Activated CD4-positive, alpha-beta memory T cell treated with anti-CD3 and anti-CD28 coated beads for 36 hours (primary cell): ENCODE measurements at regions not wholly inside any gene's neighbourhood (a gene's known extent, or its start where the extent isn't known, plus 50 kb on each side); places are given as distances from the start of the nearest gene placed in this dataset.

Source experiments
- CTCF ChIA-PET: fragments of 350-600 bp; sonication (Branson Sonifier 250); formaldehyde crosslinking; loops from one replicate; lab custom pipeline; 2021; ENCODE audit warnings: antibody characterized with exemption, inconsistent platforms; lab: Charles Lee
- POLR2A ChIA-PET: fragments of 350-600 bp; sonication (Branson Sonifier 250); formaldehyde crosslinking; loops from one replicate; lab custom pipeline; 2021; ENCODE audit warnings: antibody characterized with exemption; lab: Charles Lee
- DNase-seq: peaks from one replicate; pipeline ENCODE4 v3.0.0-alpha.2; 2020
- H3K27ac Mint-ChIP-seq: one replicate; pipeline ENCODE4 v1.8.0; 2021; ENCODE audit warnings: mixed read lengths
- H3K27me3 Mint-ChIP-seq: one replicate; pipeline ENCODE4 v1.8.0; 2021; ENCODE audit warnings: mixed read lengths
- H3K36me3 Mint-ChIP-seq: one replicate; pipeline ENCODE4 v1.8.0; 2021; ENCODE audit warnings: mixed read lengths
- H3K4me1 Mint-ChIP-seq: one replicate; pipeline ENCODE4 v1.8.0; 2021; ENCODE audit warnings: low read depth, mixed read lengths
- H3K4me3 Mint-ChIP-seq: one replicate; pipeline ENCODE4 v1.8.0; 2021; ENCODE audit warnings: mild to moderate bottlenecking, mixed read lengths
- H3K9me3 Mint-ChIP-seq: one replicate; pipeline ENCODE4 v1.8.0; 2021; ENCODE audit warnings: mixed read lengths
- intact Hi-C: fragments of 100-400 bp; cut with micrococcal nuclease; formaldehyde crosslinking; loops from one replicate; pipeline ENCODE4 v1.15.1; 2023

- Mint-ChIP-seq H3K4me1 (peaks cover 8% of the 10 kb centered on the region), H3K36me3 (no peaks in the 10 kb centered on the region), H3K9me3 (no peaks in the 10 kb centered on the region), H3K27ac (no peak overlapping the region), H3K4me3 (no peak overlapping the region), H3K27me3 (no peaks in the 10 kb centered on the region)
- no peak for DNase-seq
- intact Hi-C loops: no loop called here
- CTCF ChIA-PET: no interaction called here
- POLR2A ChIA-PET: no interaction called here
Measured at GRCh38 chr14:98956661-98957060, 315.3 kb downstream of the BCL11B start.

- no peak for DNase-seq
- H3K9me3 Mint-ChIP-seq: no peaks in the 10 kb centered on the region
- intact Hi-C loops: no loop called here
- no peak overlapping the region for H3K4me3 Mint-ChIP-seq
- no peaks in the 10 kb centered on the region for H3K27me3 Mint-ChIP-seq
- ChIA-PET POLR2A (interaction anchor here (0.6 kb wide), 1 partner anchor 230 kb away, joined by 3 read pairs; no protein-coding TSS in a partner anchor), CTCF (no interaction called here)
- H3K4me1 Mint-ChIP-seq: peaks cover 4% of the 10 kb centered on the region
- no peak overlapping the region for H3K27ac Mint-ChIP-seq
- no peaks in the 10 kb centered on the region for H3K36me3 Mint-ChIP-seq
Measured at GRCh38 chr14:98957211-98958047, 314.6 kb downstream of the BCL11B start.

- no peak overlapping the region for H3K27ac Mint-ChIP-seq
- no peak overlapping the region for H3K4me3 Mint-ChIP-seq
- peaks cover 3% of the 10 kb centered on the region for H3K4me1 Mint-ChIP-seq
- H3K9me3 Mint-ChIP-seq: no peaks in the 10 kb centered on the region
- no peak for DNase-seq
- H3K36me3 Mint-ChIP-seq: no peaks in the 10 kb centered on the region
- CTCF ChIA-PET: no interaction called here
- POLR2A ChIA-PET: interaction anchor here (0.6 kb wide), 1 partner anchor 230 kb away, joined by 3 read pairs; no protein-coding TSS in a partner anchor
- intact Hi-C loops: no loop called here
- H3K27me3 Mint-ChIP-seq: no peaks in the 10 kb centered on the region
Measured at GRCh38 chr14:98958048-98958631, 313.9 kb downstream of the BCL11B start.

- Mint-ChIP-seq H3K9me3 (no peaks in the 10 kb centered on the region), H3K36me3 (no peaks in the 10 kb centered on the region), H3K4me1 (peaks cover 5% of the 10 kb centered on the region), H3K27ac (no peak overlapping the region), H3K4me3 (no peak overlapping the region), H3K27me3 (no peaks in the 10 kb centered on the region)
- intact Hi-C loops: no loop called here
- CTCF ChIA-PET: no interaction called here
- POLR2A ChIA-PET: no interaction called here
- no peak for DNase-seq
Measured at GRCh38 chr14:98958632-98959031, 313.4 kb downstream of the BCL11B start.

DNA sequence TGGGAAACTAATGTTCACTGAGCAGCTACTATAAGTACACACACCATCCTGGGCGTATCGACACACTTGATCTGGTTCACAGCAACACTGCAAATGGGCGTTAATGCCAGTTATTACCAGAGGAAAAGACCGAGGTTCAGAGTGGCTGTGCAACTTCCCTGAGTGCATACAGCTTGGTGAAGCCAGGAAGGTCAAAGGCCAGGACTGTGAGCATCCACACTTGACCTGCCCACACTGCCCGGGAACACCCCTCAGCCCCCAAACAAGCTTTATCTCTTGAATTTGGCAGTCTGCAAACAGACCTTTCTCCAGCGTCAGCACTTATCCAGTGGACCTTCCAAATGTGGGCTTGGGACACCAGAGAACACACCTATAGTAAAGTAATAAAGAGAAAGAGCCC, 312.6 kb downstream of the BCL11B start:
- H3K4me3 Mint-ChIP-seq: no peak overlapping the region
- CTCF ChIA-PET: no interaction called here
- peaks cover 12% of the 10 kb centered on the region for H3K4me1 Mint-ChIP-seq
- POLR2A ChIA-PET: interaction anchor here (0.5 kb wide), 1 partner anchor 110 kb away, joined by 3 read pairs; no protein-coding TSS in a partner anchor
- H3K27ac Mint-ChIP-seq: no peak overlapping the region
- intact Hi-C loops: no loop called here
- no peak for DNase-seq
- no peaks in the 10 kb centered on the region for H3K9me3 Mint-ChIP-seq
- no peaks in the 10 kb centered on the region for H3K27me3 Mint-ChIP-seq
- H3K36me3 Mint-ChIP-seq: no peaks in the 10 kb centered on the region

GRCh38 chr14:98959958-98960616, 311.9 kb downstream of the BCL11B start:
- no peak for DNase-seq
- Mint-ChIP-seq H3K9me3 (no peaks in the 10 kb centered on the region), H3K27ac (no peak overlapping the region), H3K27me3 (no peaks in the 10 kb centered on the region), H3K4me3 (no peak overlapping the region), H3K4me1 (peaks cover 19% of the 10 kb centered on the region), H3K36me3 (no peaks in the 10 kb centered on the region)
- POLR2A ChIA-PET: no interaction called here
- CTCF ChIA-PET: no interaction called here
- intact Hi-C loops: no loop called here

DNA sequence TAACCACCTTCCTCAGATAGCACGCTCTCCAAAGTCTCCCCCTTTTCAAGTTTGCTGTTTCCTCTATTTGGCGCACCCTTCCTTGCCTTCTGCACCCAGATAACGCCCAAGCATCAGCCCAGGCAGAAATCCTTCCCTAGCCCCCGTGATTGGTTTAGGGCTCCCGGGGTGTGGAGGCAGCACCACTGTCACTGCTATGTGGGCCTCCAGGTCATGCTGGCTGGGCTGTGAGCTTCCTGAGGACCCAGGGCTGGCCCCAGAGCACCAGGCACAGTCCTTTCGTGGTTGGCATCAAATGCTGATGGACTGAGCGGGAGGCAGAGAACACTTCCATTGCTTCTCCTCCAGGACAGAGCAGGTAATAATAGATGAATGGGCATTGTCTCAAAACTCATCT, 311.4 kb downstream of the BCL11B start:
- ChIA-PET POLR2A (no interaction called here), CTCF (no interaction called here)
- DNase-seq: no peak
- Mint-ChIP-seq H3K27ac (no peak overlapping the region), H3K4me1 (peaks cover 24% of the 10 kb centered on the region), H3K9me3 (no peaks in the 10 kb centered on the region), H3K27me3 (no peaks in the 10 kb centered on the region), H3K4me3 (no peak overlapping the region), H3K36me3 (no peaks in the 10 kb centered on the region)
- intact Hi-C loops: no loop called here

DNA sequence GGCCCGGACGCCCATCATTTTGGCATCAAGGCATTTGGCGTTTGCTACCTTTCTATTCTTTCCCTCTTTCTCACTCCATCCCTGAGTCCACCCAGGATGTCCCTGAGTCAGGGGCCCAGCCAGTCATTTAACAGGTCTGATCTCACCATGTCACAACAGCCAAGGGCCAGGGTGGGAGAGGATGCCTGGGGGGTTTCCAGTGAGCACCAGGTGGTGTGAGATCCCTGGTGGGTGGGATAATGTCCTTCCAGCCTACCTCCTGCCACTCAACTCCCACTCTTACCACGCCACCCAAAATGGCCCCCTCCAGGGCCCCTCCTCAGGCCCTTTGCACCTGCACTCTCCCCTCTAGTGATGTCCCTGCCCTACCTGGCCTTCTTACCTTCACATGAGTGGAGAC, 310.8 kb downstream of the BCL11B start:
- Mint-ChIP-seq H3K9me3 (no peaks in the 10 kb centered on the region), H3K36me3 (no peaks in the 10 kb centered on the region), H3K27me3 (no peaks in the 10 kb centered on the region), H3K4me3 (no peak overlapping the region), H3K4me1 (peaks cover 27% of the 10 kb centered on the region), H3K27ac (no peak overlapping the region)
- POLR2A ChIA-PET: no interaction called here
- intact Hi-C loops: no loop called here
- CTCF ChIA-PET: interaction anchor here (0.8 kb wide), 1 partner anchor 156 kb away, joined by 3 read pairs; no protein-coding TSS in a partner anchor
- DNase-seq: no peak

DNA sequence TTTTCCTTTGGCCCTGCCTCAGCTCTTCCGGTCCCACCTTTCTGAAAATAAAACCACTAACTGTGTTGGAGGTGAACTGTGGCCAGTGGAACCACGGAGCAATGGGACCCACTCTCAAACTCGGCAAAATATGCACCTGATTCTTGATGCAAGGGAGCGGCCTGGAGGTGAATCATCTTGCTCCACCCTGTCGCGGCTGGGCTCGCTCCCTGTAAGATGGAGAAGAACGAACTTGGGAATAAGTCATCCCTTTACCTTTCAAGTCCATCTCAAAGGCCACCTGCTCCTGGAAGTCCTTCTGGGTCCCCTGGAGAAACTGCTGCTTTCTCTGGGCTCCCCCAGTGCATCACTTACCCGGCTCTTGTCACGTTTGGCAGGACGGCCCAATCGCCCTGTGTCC, 309.9 kb downstream of the BCL11B start:
- H3K4me3 Mint-ChIP-seq: no peak overlapping the region
- no peaks in the 10 kb centered on the region for H3K27me3 Mint-ChIP-seq
- no peak overlapping the region for H3K27ac Mint-ChIP-seq
- peaks cover 30% of the 10 kb centered on the region for H3K4me1 Mint-ChIP-seq
- ChIA-PET POLR2A (no interaction called here), CTCF (no interaction called here)
- H3K9me3 Mint-ChIP-seq: no peaks in the 10 kb centered on the region
- intact Hi-C loops: no loop called here
- no peak for DNase-seq
- no peaks in the 10 kb centered on the region for H3K36me3 Mint-ChIP-seq

DNA sequence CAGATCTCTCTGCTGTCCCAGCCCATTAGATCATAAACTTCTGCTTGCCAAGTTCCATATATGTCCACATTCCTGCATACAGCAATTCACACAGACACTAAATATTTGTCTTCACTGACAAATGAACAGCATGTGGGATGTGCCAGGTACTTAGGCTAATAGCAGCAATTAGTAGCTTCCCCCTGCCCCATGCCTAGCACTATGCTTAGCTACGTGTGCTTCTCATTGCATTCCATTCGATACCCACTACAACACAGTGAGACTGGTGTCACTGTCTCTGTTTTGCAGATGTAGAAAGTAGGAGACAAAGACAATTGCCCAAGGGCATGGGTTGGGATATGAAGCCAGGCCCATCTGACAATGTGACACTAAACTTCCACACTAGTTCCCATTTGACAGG, 308.4 kb downstream of the BCL11B start:
- no peak for DNase-seq
- Mint-ChIP-seq H3K27me3 (no peaks in the 10 kb centered on the region), H3K4me1 (peaks cover 30% of the 10 kb centered on the region), H3K36me3 (no peaks in the 10 kb centered on the region), H3K9me3 (peaks cover 2% of the 10 kb centered on the region), H3K27ac (no peak overlapping the region), H3K4me3 (no peak overlapping the region)
- intact Hi-C loops: no loop called here
- POLR2A ChIA-PET: no interaction called here
- CTCF ChIA-PET: no interaction called here

DNA sequence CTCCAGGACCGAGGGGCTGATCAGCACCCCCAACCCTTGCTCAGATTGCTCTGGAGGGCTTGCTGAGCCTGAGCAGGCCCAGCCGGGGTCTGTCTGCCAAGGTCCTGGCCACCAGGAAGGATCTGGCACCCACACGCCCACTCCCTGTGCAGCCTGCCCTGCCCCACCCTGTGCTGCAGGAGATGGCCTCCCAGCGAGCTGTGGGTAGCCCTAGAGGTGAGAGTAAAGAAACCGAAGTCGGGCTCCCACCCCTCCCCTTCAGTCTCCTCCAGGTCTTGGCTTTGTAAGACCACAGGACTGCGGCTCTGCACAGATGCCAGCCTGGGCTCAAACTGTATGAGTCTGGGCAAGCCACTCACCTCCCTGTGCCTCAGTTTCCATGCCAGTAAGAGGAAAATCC, 307.8 kb downstream of the BCL11B start:
- intact Hi-C loops: no loop called here
- Mint-ChIP-seq H3K4me3 (no peak overlapping the region), H3K27ac (no peak overlapping the region), H3K9me3 (peaks cover 2% of the 10 kb centered on the region), H3K36me3 (no peaks in the 10 kb centered on the region), H3K4me1 (peaks cover 30% of the 10 kb centered on the region), H3K27me3 (no peaks in the 10 kb centered on the region)
- CTCF ChIA-PET: no interaction called here
- no peak for DNase-seq
- POLR2A ChIA-PET: no interaction called here

DNA sequence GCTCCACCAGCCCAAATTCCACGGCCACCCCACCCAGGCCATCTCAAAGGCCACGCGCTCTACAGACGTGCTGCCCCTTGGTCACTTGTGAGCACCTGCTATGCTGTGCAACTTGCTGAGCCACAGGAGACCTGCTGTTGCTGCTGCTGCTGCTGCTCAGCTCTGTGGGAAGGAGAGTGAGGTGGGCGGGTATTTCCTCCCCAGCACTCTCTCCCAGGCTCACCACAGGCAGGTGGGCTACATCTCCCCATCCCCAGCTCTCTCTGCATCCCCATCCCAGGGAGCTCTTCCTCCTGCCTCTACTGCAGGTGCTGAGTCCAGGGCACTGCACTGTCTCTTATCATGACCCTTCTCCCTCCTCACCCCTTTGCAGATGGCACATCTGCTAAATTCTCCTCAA, 306.9 kb downstream of the BCL11B start:
- CTCF ChIA-PET: no interaction called here
- DNase-seq: no peak
- Mint-ChIP-seq H3K27me3 (no peaks in the 10 kb centered on the region), H3K4me1 (peaks cover 30% of the 10 kb centered on the region), H3K4me3 (no peak overlapping the region), H3K36me3 (no peaks in the 10 kb centered on the region), H3K9me3 (peaks cover 2% of the 10 kb centered on the region), H3K27ac (no peak overlapping the region)
- intact Hi-C loops: no loop called here
- POLR2A ChIA-PET: no interaction called here
